Colon (tissue), 2 donors: ENCODE measurements at regions not wholly inside any gene's neighbourhood (a gene's known extent, or its start where the extent isn't known, plus 50 kb on each side); places are given as distances from the start of the nearest gene placed in this dataset.

Experiments
- FAIRE-seq: peaks from 2 replicates; lab custom pipeline; 2012; peaks lifted over from hg19 to GRCh38; lab: Jason Lieb, UNC
- donor health status: control.
- donor health status: control.

DNA sequence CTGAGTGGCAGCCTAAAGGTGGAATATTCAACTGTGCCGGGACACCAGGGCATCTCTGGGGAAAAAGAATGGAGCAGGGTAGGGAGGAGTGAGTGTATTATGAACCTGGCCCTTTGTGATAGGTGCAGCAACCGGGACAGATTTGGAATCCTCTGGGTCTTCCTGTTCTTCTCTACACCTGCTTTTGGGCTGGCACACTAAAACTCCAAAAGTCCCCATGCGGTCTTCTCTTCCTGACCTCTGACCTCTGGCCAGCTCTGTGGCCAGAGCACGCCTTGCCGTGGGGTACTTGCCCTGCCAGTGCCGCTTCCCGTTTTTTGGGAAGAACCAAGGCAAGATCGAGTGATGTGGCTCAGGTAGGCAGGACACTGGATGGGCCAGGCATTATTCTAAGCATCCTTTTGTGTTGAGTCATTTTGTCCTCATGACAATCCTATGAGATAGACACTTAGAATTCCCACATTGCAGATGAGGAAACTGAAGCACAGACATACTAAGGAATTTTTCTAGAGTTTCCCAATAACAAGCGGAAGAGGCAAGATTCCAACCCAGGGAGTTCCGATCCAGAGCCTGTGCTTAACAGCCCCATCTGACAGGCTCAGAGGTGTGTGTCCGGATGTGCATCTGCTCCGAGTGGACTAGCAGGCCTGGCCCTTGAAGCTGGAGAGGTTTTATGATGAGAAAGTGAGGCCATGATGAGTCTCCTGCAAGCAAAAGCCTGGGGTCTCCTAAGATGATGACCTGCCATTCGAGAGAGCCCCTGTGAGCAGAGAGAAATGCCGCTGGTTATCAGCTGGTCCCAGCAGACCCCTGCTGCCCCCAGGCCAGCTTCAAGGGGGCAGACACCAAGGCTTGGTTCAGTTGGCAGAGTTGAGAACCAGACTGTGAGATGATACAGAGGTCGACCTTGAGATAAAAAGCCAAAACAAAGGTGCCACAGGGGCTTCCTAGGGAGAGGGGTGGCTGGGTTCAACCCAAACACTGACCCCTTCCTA lies 67.9 kb upstream of the ESRRB start:
- FAIRE-seq = no peak

- no peak for FAIRE-seq
Measured at GRCh38 chr14:76309572-76310162, 66.3 kb upstream of the ESRRB start.

DNA sequence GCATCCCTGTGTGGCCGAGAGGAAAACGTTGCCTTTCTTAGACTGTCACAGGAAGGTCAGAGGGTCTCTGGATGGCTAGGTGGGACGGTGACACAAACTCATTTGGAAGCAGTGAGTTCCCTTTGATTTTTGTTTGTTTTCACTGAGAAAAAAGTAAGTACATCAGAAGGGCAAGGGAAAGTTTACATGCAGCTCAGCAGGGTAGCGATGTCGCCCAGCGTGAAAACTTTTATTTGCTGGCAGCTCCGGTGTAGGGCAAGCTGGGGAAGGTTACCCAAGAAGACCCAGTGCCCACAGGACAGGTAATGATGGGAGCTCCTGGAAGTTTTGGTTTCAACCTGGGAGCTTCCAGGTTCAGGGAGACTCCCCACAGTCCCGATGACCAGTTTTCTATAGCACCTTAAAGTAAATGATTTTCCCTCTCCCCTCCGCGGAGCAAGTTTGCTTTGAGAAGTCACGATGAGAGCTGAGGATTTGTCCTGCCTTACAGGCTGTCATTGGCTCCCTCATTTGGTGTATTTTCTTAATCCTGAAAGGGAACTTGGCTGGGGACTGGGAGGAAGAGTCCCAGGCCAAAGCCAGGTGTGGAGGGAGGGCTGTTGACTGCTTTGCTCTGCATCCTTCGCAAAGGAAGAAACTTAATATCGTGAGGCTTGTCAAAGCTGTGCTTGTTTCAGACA lies 64.7 kb upstream of the ESRRB start:
- FAIRE-seq = no peak

GRCh38 chr14:76312821-76313220 lies 63.1 kb upstream of the ESRRB start:
- FAIRE-seq = no peak

DNA sequence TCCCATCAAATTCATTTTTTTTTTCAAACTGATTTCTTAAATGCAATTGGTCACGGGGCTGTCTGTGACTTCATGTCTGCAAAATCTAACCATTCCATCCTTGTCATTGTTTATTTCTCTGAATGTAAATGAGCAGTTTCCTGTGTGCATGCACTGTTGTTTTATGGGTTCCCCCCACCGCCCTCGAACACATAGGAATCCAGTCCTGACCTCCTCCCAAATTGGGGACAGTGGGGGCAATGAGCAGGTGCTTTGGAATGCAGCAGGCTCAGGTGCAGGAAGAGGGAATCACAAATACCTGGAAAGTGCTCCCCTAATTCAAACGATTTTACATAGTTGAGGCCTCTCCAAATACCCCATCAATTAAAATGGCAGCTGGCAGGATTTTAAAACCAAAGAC lies 62.6 kb upstream of the ESRRB start:
- FAIRE-seq = no peak

DNA sequence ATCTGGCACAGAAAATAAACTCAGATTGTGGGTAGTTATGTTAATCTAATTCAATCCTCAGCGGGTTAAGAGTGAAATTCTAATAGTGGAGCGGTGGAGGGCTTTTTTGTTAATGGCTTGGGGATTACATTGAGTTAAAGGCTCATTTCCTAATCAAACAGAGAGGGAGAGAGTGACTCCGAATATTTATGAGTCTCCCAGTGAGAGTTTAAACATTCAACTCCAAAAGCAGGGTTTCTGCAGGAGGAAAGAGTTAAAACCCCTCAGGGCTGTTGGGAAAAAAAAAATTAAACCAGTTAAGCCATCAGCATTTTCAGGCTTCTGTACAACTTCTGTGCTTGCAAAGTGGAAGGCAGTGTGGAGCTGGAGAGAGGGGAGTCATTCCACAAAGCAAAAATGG lies 62.1 kb upstream of the ESRRB start:
- FAIRE-seq = no peak

GRCh38 chr14:76314521-76315034 lies 61.4 kb upstream of the ESRRB start:
- FAIRE-seq = no peak

GRCh38 chr14:76320486-76320885 lies 55.5 kb upstream of the ESRRB start:
- FAIRE-seq = no peak

- FAIRE-seq = no peak
Measured at GRCh38 chr14:76320975-76321374, 55.0 kb upstream of the ESRRB start.

- FAIRE-seq = no peak
Measured at GRCh38 chr14:76322594-76323220, 53.2 kb upstream of the ESRRB start.

DNA sequence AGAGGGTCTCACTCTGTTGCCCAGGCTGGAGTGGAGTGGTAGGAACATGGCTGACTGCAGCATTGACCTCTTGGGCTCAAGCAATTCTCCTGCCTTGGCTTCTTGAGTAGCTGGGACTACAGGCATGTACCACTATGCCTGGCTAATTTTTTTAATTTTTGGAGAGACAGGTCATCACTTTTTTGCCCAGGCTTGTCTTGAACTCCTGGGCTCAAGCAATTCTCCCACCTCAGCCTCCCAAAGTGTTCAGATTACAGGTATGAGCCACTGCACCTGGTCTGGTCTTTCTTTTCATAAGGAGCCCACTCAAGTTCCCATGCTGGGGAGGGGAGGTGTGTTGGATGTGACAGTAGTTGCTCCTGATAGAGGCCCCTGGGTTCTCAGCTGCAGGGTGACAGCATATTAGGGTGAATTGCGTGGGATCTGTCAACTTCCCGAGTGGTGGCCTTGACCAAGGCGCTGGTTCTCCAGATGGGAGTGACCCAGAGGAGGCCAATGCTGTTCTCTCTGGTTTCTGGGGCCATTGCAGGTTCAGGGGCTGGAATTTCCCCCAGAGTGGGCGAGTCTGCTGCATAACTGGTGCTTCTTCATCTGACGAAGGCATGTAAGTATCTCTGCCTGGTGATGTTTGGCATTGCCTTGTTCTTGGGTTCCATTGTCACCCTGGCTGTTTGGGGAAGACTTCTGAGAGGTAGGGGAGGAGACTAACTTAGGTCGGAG lies 52.4 kb upstream of the ESRRB start:
- FAIRE-seq = no peak

DNA sequence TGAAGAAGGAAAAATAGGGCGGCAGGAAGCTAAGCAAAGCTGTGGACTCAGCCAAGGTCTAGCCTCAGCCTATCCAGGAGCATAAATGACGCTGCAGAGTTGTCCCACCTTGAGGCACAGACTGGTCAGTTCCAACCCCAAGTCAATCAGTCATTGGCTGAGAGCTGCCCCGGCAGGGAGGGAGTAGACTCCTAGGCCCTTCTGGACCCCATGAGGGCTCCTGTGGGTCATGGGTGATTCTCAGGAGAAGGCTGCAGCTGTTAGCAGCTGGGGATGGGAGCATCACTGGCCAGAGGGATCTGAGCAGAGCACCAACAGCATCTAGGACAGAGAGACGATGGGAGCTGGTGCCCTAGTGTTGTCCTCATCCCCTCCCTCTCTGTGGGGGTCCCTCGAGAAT lies 51.8 kb upstream of the ESRRB start:
- no peak for FAIRE-seq
